Stomach (tissue), 8 donors: ENCODE measurements at regions not wholly inside any gene's neighbourhood (a gene's known extent, or its start where the extent isn't known, plus 50 kb on each side); places are given as distances from the start of the nearest gene placed in this dataset.
A peak's percentile ranks its signal among the peaks of the same experiment; 100 is the strongest.

ENCODE experiments used
- DNase-seq, 2 donors: peaks; one replicate each; pipeline versions ENCODE4 v3.0.0 to v3.0.0-alpha.2; 2013 to 2019
- H3K27ac ChIP-seq, 5 donors: fragments of 200-600 bp in 4 of 5; sonication (generic) in 4 of 5; one replicate each; pipeline ENCODE4 v1.5.1; 2013 to 2019; ENCODE audit warnings: mild to moderate bottlenecking in 1 of 5, moderate library complexity in 1 of 5
- H3K27me3 ChIP-seq, 3 donors: fragments of 200-600 bp; sonication (generic); one replicate each; pipeline ENCODE4 v1.5.1; 2017 to 2019; ENCODE audit warnings: mixed run types in 1 of 3
- H3K36me3 ChIP-seq, 4 donors: fragments of 200-600 bp; sonication (generic); 1 replicate in 3 of 4; 2 replicates in 1 of 4; pipeline ENCODE4 v1.5.1; 2016 to 2019
- H3K4me1 ChIP-seq, 4 donors: fragments of 200-600 bp; sonication (generic); one replicate each; pipeline ENCODE4 v1.5.1; 2016 to 2019
- H3K4me3 ChIP-seq, 4 donors: fragments of 200-600 bp; sonication (generic) in 3 of 4; one replicate each; pipeline ENCODE4 v1.5.1; 2016 to 2019; ENCODE audit warnings: mild to moderate bottlenecking in 1 of 4
- H3K9me3 ChIP-seq, 4 donors: fragments of 200-600 bp; sonication (generic); one replicate each; pipeline ENCODE4 v1.5.1; 2016 to 2019
- EP300 ChIP-seq: sonication (generic); formaldehyde crosslinking; IDR thresholded peaks from one replicate; pipeline ENCODE4 v1.6.1; 2017; ENCODE audit warnings: antibody characterized with exemption
- POLR2A ChIP-seq, 4 donors: fragments of 450-650 bp; IDR thresholded peaks; one replicate each; pipeline ENCODE4 v1.6.1; 2016; ENCODE audit warnings: antibody characterized with exemption in 4 of 4, control low read depth in 2 of 4, mild to moderate bottlenecking in 1 of 4, moderate library complexity in 1 of 4
- POLR2AphosphoS5 ChIP-seq, 3 donors: sonication (generic); formaldehyde crosslinking; IDR thresholded peaks; one replicate each; pipeline ENCODE4 v1.6.1; 2016; ENCODE audit warnings: antibody characterized with exemption in 3 of 3
- WGBS, 5 donors: extraction: QIAGEN DNeasy Blood & Tissue Kit in 3 of 5; methylation state at CpG; one replicate each; pipeline versions ENCODE4 v1.1.5 to v1.1.7; 2013 to 2018; 5-methylcytosine and 5-hydroxymethylcytosine counted together
- intact Hi-C: fragments of 100-400 bp; cut with DNase I; formaldehyde crosslinking; loops from one replicate; pipeline ENCODE4 v1.15.1; 2023; ENCODE audit warnings: low total_unique reads
- TF ChIP-seq, protein P1 (sequence below), 7 experiments: fragments of 450-650 bp in 4 of 7; fragments of 200-600 bp in 3 of 7; sonication (generic) in 3 of 7; IDR thresholded peaks; one replicate each; pipeline ENCODE4 v1.5.1; 2016 to 2019; ENCODE audit warnings: antibody characterized with exemption in 7 of 7, control low read depth in 2 of 7, mild to moderate bottlenecking in 1 of 7
- donor health status: healthy with polysubstance abuse.
- donor health status: Bipolar disorder and iron deficiency.
- donor health status: healthy.

DNA sequence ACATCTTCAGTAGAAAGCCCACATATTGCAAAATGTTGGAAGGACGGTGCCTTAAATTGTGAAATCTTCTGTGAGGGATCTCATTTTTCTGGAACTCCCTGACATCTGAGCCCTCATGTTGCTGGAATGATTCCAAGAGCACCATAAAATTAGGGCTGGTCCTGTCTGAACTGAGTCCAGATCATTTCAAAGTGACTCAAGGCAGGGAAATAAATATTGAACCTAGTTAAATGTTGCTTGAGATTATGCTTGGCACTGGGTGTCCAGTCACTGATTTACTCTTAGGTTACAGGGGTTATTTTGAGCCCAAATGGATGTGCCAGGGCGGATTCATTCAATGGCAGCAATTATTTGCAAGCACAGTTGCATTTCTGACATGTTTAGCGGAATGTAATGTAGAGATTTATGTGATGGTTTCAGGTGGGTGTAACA is 437.0 kb downstream of the PIK3R1 start:
- Histone ChIP-seq H3K27ac (peak overlapping the region in 1 of 5 donors; percentile 38), H3K36me3 (no peaks in the 10 kb centered on the region), H3K27me3 (no peaks in the 10 kb centered on the region), H3K4me3 (no peak overlapping the region), H3K9me3 (no peaks in the 10 kb centered on the region), H3K4me1 (peaks cover 4 to 34% (median 15%) of the 10 kb centered on the region in 4 donors)
- 30 to 53% (median 36%) methylated on average over 3 of the region's 3 CpGs for WGBS, 5 donors
- intact Hi-C loops, result no loop called here
- TF ChIP-seq POLR2AphosphoS5 (IDR thresholded peaks at IDR 0.05), result peak in 1 of 3 donors; percentile 39
- no peak for TF ChIP-seq EP300
- no peak for TF ChIP-seq POLR2A (IDR thresholded peaks at IDR 0.05)
- DNase-seq, result peak; percentile 16 to 29

DNA sequence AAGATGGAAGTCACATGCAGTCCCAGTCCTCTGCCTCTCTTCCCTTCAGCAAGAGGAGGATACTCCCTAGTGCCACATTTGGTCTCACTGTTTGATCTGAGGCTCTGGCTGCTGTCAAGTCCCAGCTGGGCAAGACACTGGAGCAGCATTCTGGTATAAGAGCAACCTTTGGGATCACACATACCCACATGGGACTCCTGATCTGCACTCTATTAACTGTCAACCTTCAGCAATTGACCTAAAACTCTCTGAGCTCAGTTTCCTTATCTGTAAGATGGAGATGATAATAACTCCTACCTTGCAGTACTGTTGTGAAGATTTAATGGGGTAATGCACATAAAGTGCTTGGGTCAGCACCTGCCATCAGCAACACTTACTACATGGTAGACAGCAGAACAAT is 437.9 kb downstream of the PIK3R1 start:
- Histone ChIP-seq H3K27me3 (no peaks in the 10 kb centered on the region), H3K9me3 (no peaks in the 10 kb centered on the region), H3K4me3 (no peak overlapping the region), H3K27ac (no peak overlapping the region), H3K4me1 (peaks cover 4 to 32% (median 15%) of the 10 kb centered on the region in 4 donors), H3K36me3 (no peaks in the 10 kb centered on the region)
- TF ChIP-seq, protein P1, sequence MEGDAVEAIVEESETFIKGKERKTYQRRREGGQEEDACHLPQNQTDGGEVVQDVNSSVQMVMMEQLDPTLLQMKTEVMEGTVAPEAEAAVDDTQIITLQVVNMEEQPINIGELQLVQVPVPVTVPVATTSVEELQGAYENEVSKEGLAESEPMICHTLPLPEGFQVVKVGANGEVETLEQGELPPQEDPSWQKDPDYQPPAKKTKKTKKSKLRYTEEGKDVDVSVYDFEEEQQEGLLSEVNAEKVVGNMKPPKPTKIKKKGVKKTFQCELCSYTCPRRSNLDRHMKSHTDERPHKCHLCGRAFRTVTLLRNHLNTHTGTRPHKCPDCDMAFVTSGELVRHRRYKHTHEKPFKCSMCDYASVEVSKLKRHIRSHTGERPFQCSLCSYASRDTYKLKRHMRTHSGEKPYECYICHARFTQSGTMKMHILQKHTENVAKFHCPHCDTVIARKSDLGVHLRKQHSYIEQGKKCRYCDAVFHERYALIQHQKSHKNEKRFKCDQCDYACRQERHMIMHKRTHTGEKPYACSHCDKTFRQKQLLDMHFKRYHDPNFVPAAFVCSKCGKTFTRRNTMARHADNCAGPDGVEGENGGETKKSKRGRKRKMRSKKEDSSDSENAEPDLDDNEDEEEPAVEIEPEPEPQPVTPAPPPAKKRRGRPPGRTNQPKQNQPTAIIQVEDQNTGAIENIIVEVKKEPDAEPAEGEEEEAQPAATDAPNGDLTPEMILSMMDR (IDR thresholded peaks at IDR 0.05), result no peak
- TF ChIP-seq POLR2AphosphoS5 (IDR thresholded peaks at IDR 0.05) (no peak), POLR2A (IDR thresholded peaks at IDR 0.05) (no peak), EP300 (no peak)
- intact Hi-C loops, result no loop called here
- DNase-seq, result no peak

- Histone ChIP-seq H3K4me1 (peaks cover 0 to 13% (median 10%) of the 10 kb centered on the region in 4 donors), H3K4me3 (no peak overlapping the region), H3K27ac (no peak overlapping the region), H3K9me3 (no peaks in the 10 kb centered on the region), H3K27me3 (no peaks in the 10 kb centered on the region), H3K36me3 (no peaks in the 10 kb centered on the region)
- no peak for TF ChIP-seq EP300
- no peak for TF ChIP-seq POLR2AphosphoS5 (IDR thresholded peaks at IDR 0.05)
- TF ChIP-seq, protein P1 (IDR thresholded peaks at IDR 0.05), result no peak
- TF ChIP-seq POLR2A (IDR thresholded peaks at IDR 0.05), result no peak
- peak in 1 of 2 donors; percentile 73 for DNase-seq
- intact Hi-C loops, result no loop called here
- 43 to 57% (median 51%) methylated on average over 5 of the region's 5 CpGs for WGBS, 5 donors
Observed at GRCh38 chr5:68657055-68657961, 436.5 kb upstream of the SLC30A5 start.

- Histone ChIP-seq H3K4me1 (no peaks in the 10 kb centered on the region), H3K27me3 (no peaks in the 10 kb centered on the region), H3K36me3 (no peaks in the 10 kb centered on the region), H3K9me3 (no peaks in the 10 kb centered on the region), H3K27ac (no peak overlapping the region), H3K4me3 (no peak overlapping the region)
- intact Hi-C loops, result no loop called here
- no peak for DNase-seq
- 46 to 69% (median 61%) methylated on average over 4 of the region's 4 CpGs for WGBS, 5 donors
- TF ChIP-seq POLR2A (IDR thresholded peaks at IDR 0.05) (no peak), POLR2AphosphoS5 (IDR thresholded peaks at IDR 0.05) (no peak), EP300 (no peak)
- TF ChIP-seq, protein P1 (IDR thresholded peaks at IDR 0.05), result no peak
Observed at GRCh38 chr5:68658810-68659372, 434.9 kb upstream of the SLC30A5 start.
